K562 (cell line): ENCODE measurements at regions not wholly inside any gene's neighbourhood (a gene's known extent, or its start where the extent isn't known, plus 50 kb on each side); places are given as distances from the start of the nearest gene placed in this dataset.
A peak's percentile ranks its signal among the peaks of the same experiment; 100 is the strongest.

Source experiments
- ATAC-seq: fragments of 200-7000 bp; cut with Tn5 transposase; 3 replicates; pipeline ENCODE4 v1.9.1; 2020; ENCODE audit warnings: moderate library complexity
- BruUV-seq: library from RNA; stranded (reverse); fragments of 400-500 nt; replicated peaks from 2 replicates; lab custom pipeline; 2021; lab: Mats Ljungman, UMichigan
- CTCF ChIA-PET: fragments of 300-600 bp; formaldehyde crosslinking; extraction: SDS; loops from one replicate; lab custom pipeline; 2021; ENCODE audit warnings: low intra/inter-chr PET ratio; lab: Yijun Ruan, JAX
- POLR2A ChIA-PET: fragments of 300-600, 350-650 bp; sonication (Branson Sonifier 250); formaldehyde crosslinking; extraction: SDS; loops from one replicate; lab custom pipeline; 2021; ENCODE audit warnings: antibody characterized with exemption, inconsistent platforms; lab: Yijun Ruan, JAX
- DNase-seq, 4 experiments: peaks; one replicate each; pipeline versions ENCODE4 v3.0.0 to v3.0.0-alpha.2; 2011 to 2018; ENCODE audit warnings: low spot score in 3 of 4, mixed read lengths in 3 of 4; ENCODE audit errors: extremely low read depth in 1 of 4
- FAIRE-seq: peaks from 2 replicates; lab custom pipeline; 2011; peaks lifted over from hg19 to GRCh38; lab: Jason Lieb, UNC
- H2AFZ ChIP-seq: 2 replicates; pipeline ENCODE4 v1.6.0; 2011; ENCODE audit warnings: low read depth, low read length, control low read depth, inconsistent platforms
- H3K27ac ChIP-seq: fragments of 200-600 bp; 3 replicates; pipeline ENCODE4 v1.8.0; 2011; ENCODE audit warnings: low read depth, mild to moderate bottlenecking, control low read depth, inconsistent platforms, low read length, moderate library complexity, mixed read lengths; ENCODE audit errors: extremely low read depth
- H3K27me3 ChIP-seq, 2 experiments: fragments of 300-600 bp in 1 of 2; 2 replicates in 1 of 2; 3 replicates in 1 of 2; pipeline versions ENCODE4 v1.6.0 to v1.8.0; 2011; ENCODE audit warnings: inconsistent platforms in 2 of 2, low read length in 2 of 2, mild to moderate bottlenecking in 1 of 2, mixed read lengths in 1 of 2, moderate library complexity in 1 of 2; ENCODE audit not compliant: control insufficient read depth in 2 of 2, insufficient read depth in 2 of 2
- H3K36me3 ChIP-seq: fragments of 300-600 bp; 3 replicates; pipeline ENCODE4 v1.8.0; 2011; ENCODE audit warnings: mild to moderate bottlenecking, low read length, inconsistent platforms; ENCODE audit not compliant: control insufficient read depth, insufficient read depth
- H3K4me1 ChIP-seq, 2 experiments: fragments of 200-600 bp in 1 of 2; replicated peaks in 1 of 2; 2 replicates in 1 of 2; 3 replicates in 1 of 2; pipeline versions ENCODE4 v1.5.1 to v1.8.0; 2011; ENCODE audit warnings: inconsistent platforms in 2 of 2, low read length in 2 of 2, mild to moderate bottlenecking in 1 of 2, mixed read lengths in 1 of 2, moderate library complexity in 1 of 2; ENCODE audit not compliant: control insufficient read depth in 2 of 2, insufficient read depth in 2 of 2
- H3K4me2 ChIP-seq: 2 replicates; pipeline ENCODE4 v1.6.1; 2011; ENCODE audit warnings: low read length, control low read depth, inconsistent platforms, mixed read lengths; ENCODE audit not compliant: insufficient read depth
- H3K4me3 ChIP-seq: fragments of 200-600 bp; sonication (generic), shearing (Covaris generic); 2 replicates; pipeline ENCODE4 v1.5.1; 2016; ENCODE audit warnings: control low read depth, inconsistent platforms
- H3K79me2 ChIP-seq: fragments of 200-600 bp; 3 replicates; pipeline ENCODE4 v1.8.0; 2011; ENCODE audit warnings: low read length, inconsistent platforms; ENCODE audit not compliant: control insufficient read depth, insufficient read depth
- H3K9ac ChIP-seq, 2 experiments: 2 replicates each; pipeline versions ENCODE4 v1.6.0 to v1.6.1; 2011; ENCODE audit warnings: low read depth in 2 of 2, low read length in 2 of 2, control low read depth in 1 of 2, inconsistent platforms in 1 of 2, mild to moderate bottlenecking in 1 of 2, mixed read lengths in 1 of 2; ENCODE audit not compliant: insufficient read depth in 1 of 2
- H3K9me1 ChIP-seq: one replicate; pipeline ENCODE4 v1.6.0; 2011; ENCODE audit warnings: inconsistent platforms, mild to moderate bottlenecking, low read length, moderate library complexity; ENCODE audit not compliant: control insufficient read depth, insufficient read depth
- H3K9me3 ChIP-seq: replicated peaks from 2 replicates; pipeline ENCODE4 v1.5.1; 2011; ENCODE audit warnings: low read depth, low read length, inconsistent platforms; ENCODE audit not compliant: control insufficient read depth, insufficient read depth
- H4K20me1 ChIP-seq: replicated peaks from 2 replicates; pipeline ENCODE4 v1.6.1; 2011; ENCODE audit warnings: low read length, inconsistent platforms, mixed read lengths; ENCODE audit not compliant: control insufficient read depth, insufficient read depth
- BHLHE40 ChIP-seq: IDR thresholded peaks from 2 replicates; pipeline ENCODE4 v1.6.1; 2011; ENCODE audit warnings: low read length, improper control_type of control experiment
- CLOCK ChIP-seq: fragments of 250-450 bp; sonication (Bioruptor Pico); IDR thresholded peaks from 2 replicates; pipeline ENCODE4 v1.4.0; 2020; ENCODE audit warnings: mild to moderate bottlenecking, moderate library complexity, borderline replicate concordance
- L3MBTL2 ChIP-seq: fragments of 450-650 bp; IDR thresholded peaks from 2 replicates; pipeline ENCODE4 v1.6.1; 2016; ENCODE audit warnings: mild to moderate bottlenecking, moderate library complexity
- MEIS2 ChIP-seq: fragments of 450-650 bp; IDR thresholded peaks from 2 replicates; pipeline ENCODE4 v1.6.1; 2014; ENCODE audit warnings: mild to moderate bottlenecking; ENCODE audit not compliant: partially characterized antibody
- NR3C1 ChIP-seq: sonication (generic); formaldehyde crosslinking; IDR thresholded peaks from 2 replicates; pipeline ENCODE4 v1.8.1; 2022; ENCODE audit warnings: missing genetic modification reagents
- RAD21 ChIP-seq, 2 experiments: fragments of 250-450 bp in 1 of 2; fragments of 450-650 bp in 1 of 2; sonication (Bioruptor Pico) in 1 of 2; formaldehyde crosslinking in 1 of 2; IDR thresholded peaks in 1 of 2; conservative IDR thresholded peaks in 1 of 2; 2 replicates each; pipeline versions ENCODE4 v1.4.0 to v1.8.0; 2020 to 2022; ENCODE audit warnings: mild to moderate bottlenecking in 2 of 2, moderate library complexity in 1 of 2
- RB1 ChIP-seq: fragments of 450-650 bp; IDR thresholded peaks from 2 replicates; pipeline ENCODE4 v1.6.1; 2017; ENCODE audit warnings: low read depth, mild to moderate bottlenecking
- SMAD3 ChIP-seq: fragments of 450-650 bp; formaldehyde crosslinking; conservative IDR thresholded peaks from 2 replicates; pipeline ENCODE4 v1.4.0; 2020; ENCODE audit warnings: mild to moderate bottlenecking
- ZC3H11A ChIP-seq: IDR thresholded peaks from 2 replicates; pipeline ENCODE4 v1.6.1; 2012; ENCODE audit warnings: low read depth, low read length, improper control_type of control experiment
- ZFPM2 ChIP-seq: fragments of 250-450 bp; sonication (Bioruptor Pico); IDR thresholded peaks from 2 replicates; pipeline ENCODE4 v1.5.1; 2022; ENCODE audit warnings: mild to moderate bottlenecking
- ZKSCAN8 ChIP-seq: fragments of 200-800 bp; sonication (Bioruptor generic); IDR thresholded peaks from 2 replicates; pipeline ENCODE4 v1.6.1; 2016; ENCODE audit warnings: missing genetic modification characterization, missing compliant biosample characterization
- ZNF592 ChIP-seq: fragments of 450-650 bp; IDR thresholded peaks from 2 replicates; pipeline ENCODE4 v1.6.1; 2017; ENCODE audit warnings: antibody characterized with exemption, mild to moderate bottlenecking
- WGBS: fragments of 100-300 bp; shearing (Covaris generic); methylation state at CpG from one replicate; pipeline ENCODE4 v1.1.6; 2016; ENCODE audit warnings: low coverage, mixed read lengths; ENCODE audit not compliant: insufficient coverage; ENCODE audit errors: missing lambda C conversion rate; 5-methylcytosine and 5-hydroxymethylcytosine counted together
- in situ Hi-C: fragments of 300-500 bp; cut with MboI; formaldehyde crosslinking; loops from 4 replicates; pipeline ENCODE4 v1.15.0; 2018; ENCODE audit warnings: inconsistent platforms, mixed read lengths
- intact Hi-C: fragments of 100-400 bp; cut with micrococcal nuclease; formaldehyde crosslinking; loops from 2 replicates; pipeline ENCODE4 v1.14.2; 2022

- TF ChIP-seq BHLHE40 (0 out of 2 replicates have a peak, but pooled peaks have one; percentile 8), RAD21 (CRISPR knock-in tag; conservative IDR thresholded peaks at IDR 0.05 in 1 of 2, IDR thresholded peaks at IDR 0.05 in 1 of 2) (peak; percentile 84 to 93), RB1 (peak; percentile 65), ZNF592 (0 out of 2 replicates have a peak, but pooled peaks have one; percentile 23)
These were observed 417.1 kb downstream of the TMEM114 start (continued) for GRCh38 chr16:8173111-8173644.

GRCh38 chr16:8172551-8172950 lies 417.8 kb downstream of the TMEM114 start:
- POLR2A ChIA-PET = interaction anchor here (0.7 to 1.5 kb wide), 2 partner anchors 32 to 1496 kb away, joined by 3 read pairs; no protein-coding TSS in a partner anchor
- no peak for DNase-seq
- no peak overlapping the region for H3K9ac ChIP-seq
- 37% methylated on average over 7 of the region's 7 CpGs for WGBS
- no peak overlapping the region for H3K4me2 ChIP-seq
- H3K9me1 ChIP-seq = no peaks in the 10 kb centered on the region
- no peak for TF ChIP-seq SMAD3
- TF ChIP-seq CLOCK (CRISPR knock-in tag) = no peak
- no peak for TF ChIP-seq NR3C1
- no peak for TF ChIP-seq MEIS2
- TF ChIP-seq ZKSCAN8 = no peak
- TF ChIP-seq L3MBTL2 = no peak
- TF ChIP-seq ZC3H11A = no peak
- TF ChIP-seq ZFPM2 (CRISPR knock-in tag) = no peak
- TF ChIP-seq, all 486 proteins: peak for 0
- Histone ChIP-seq H3K4me3 (no peak overlapping the region), H4K20me1 (no peaks in the 10 kb centered on the region; the same call in 1 of the 2 replicates), H2AFZ (no peak overlapping the region), H3K36me3 (no peaks in the 10 kb centered on the region), H3K9me3 (no peaks in the 10 kb centered on the region), H3K4me1 (no peaks in the 10 kb centered on the region; a peak in 1 of 5 replicates), H3K27ac (no peak overlapping the region), H3K27me3 (peaks cover 19 to 25% of the 10 kb centered on the region in 2 experiments), H3K79me2 (no peaks in the 10 kb centered on the region)
- in situ Hi-C loops = no loop called here
- no TSS peak for BruUV-seq
- ATAC-seq (no peak), FAIRE-seq (no peak)
- intact Hi-C loops = loop anchor here (2.0 to 10.0 kb wide), 2 partner anchors 62 to 148 kb away; no protein-coding TSS in a partner anchor
- CTCF ChIA-PET = interaction anchor here (0.7 to 1.1 kb wide), 2 partner anchors 339 to 1147 kb away, joined by 3 to 7 read pairs; no protein-coding TSS in a partner anchor
